Astrocyte (in vitro differentiated cells and primary cell): ENCODE measurements at regions not wholly inside any gene's neighbourhood (a gene's known extent, or its start where the extent isn't known, plus 50 kb on each side); places are given as distances from the start of the nearest gene placed in this dataset.

Experiments used
- EZH2 ChIP-seq: IDR thresholded peaks from 2 replicates; pipeline ENCODE4 v1.6.1; 2012; ENCODE audit warnings: mild to moderate bottlenecking, low read length, inconsistent platforms; ENCODE audit not compliant: insufficient read depth
- TF ChIP-seq, protein P1 (sequence below): IDR thresholded peaks from 2 replicates; pipeline ENCODE4 v1.5.1; 2011; ENCODE audit warnings: low read depth, mild to moderate bottlenecking, inconsistent platforms, low read length, moderate library complexity; ENCODE audit not compliant: insufficient read depth

GRCh38 chr6:22784601-22785410 lies 215.4 kb downstream of the HDGFL1 start:
- TF ChIP-seq, protein P1, sequence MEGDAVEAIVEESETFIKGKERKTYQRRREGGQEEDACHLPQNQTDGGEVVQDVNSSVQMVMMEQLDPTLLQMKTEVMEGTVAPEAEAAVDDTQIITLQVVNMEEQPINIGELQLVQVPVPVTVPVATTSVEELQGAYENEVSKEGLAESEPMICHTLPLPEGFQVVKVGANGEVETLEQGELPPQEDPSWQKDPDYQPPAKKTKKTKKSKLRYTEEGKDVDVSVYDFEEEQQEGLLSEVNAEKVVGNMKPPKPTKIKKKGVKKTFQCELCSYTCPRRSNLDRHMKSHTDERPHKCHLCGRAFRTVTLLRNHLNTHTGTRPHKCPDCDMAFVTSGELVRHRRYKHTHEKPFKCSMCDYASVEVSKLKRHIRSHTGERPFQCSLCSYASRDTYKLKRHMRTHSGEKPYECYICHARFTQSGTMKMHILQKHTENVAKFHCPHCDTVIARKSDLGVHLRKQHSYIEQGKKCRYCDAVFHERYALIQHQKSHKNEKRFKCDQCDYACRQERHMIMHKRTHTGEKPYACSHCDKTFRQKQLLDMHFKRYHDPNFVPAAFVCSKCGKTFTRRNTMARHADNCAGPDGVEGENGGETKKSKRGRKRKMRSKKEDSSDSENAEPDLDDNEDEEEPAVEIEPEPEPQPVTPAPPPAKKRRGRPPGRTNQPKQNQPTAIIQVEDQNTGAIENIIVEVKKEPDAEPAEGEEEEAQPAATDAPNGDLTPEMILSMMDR, result no peak
- TF ChIP-seq EZH2, result no peak
